ENCODE measurements at regions not wholly inside any gene's neighbourhood (a gene's known extent, or its start where the extent isn't known, plus 50 kb on each side); places are given as distances from the start of the nearest gene placed in this dataset.

DNA sequence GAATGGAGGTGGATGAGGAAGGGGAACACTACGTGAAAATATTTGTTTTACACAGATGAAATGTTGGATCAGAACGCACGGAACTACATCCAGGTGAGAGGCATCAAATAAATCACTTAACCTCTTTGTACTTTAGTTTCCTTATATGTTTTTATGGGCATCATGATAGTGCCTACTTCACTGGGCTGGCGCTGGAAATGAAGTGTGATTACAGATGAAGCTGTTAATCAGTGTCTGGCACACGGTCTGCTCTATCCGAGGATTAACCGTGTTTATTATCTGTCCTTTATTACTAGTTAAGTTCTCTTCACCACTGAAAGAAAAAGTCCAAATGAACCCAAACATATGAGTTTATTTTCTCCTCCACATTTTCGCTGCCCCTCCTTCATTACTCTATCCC, 96.0 kb upstream of the TRABD2B start (continued):
- TF ChIP-seq, protein P1, sequence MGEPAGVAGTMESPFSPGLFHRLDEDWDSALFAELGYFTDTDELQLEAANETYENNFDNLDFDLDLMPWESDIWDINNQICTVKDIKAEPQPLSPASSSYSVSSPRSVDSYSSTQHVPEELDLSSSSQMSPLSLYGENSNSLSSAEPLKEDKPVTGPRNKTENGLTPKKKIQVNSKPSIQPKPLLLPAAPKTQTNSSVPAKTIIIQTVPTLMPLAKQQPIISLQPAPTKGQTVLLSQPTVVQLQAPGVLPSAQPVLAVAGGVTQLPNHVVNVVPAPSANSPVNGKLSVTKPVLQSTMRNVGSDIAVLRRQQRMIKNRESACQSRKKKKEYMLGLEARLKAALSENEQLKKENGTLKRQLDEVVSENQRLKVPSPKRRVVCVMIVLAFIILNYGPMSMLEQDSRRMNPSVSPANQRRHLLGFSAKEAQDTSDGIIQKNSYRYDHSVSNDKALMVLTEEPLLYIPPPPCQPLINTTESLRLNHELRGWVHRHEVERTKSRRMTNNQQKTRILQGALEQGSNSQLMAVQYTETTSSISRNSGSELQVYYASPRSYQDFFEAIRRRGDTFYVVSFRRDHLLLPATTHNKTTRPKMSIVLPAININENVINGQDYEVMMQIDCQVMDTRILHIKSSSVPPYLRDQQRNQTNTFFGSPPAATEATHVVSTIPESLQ (CRISPR knock-in tag; IDR thresholded peaks at IDR 0.05) = no peak
- TF ChIP-seq, protein P2, sequence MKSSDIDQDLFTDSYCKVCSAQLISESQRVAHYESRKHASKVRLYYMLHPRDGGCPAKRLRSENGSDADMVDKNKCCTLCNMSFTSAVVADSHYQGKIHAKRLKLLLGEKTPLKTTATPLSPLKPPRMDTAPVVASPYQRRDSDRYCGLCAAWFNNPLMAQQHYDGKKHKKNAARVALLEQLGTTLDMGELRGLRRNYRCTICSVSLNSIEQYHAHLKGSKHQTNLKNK (CRISPR knock-in tag; IDR thresholded peaks at IDR 0.05) = no peak

DNA sequence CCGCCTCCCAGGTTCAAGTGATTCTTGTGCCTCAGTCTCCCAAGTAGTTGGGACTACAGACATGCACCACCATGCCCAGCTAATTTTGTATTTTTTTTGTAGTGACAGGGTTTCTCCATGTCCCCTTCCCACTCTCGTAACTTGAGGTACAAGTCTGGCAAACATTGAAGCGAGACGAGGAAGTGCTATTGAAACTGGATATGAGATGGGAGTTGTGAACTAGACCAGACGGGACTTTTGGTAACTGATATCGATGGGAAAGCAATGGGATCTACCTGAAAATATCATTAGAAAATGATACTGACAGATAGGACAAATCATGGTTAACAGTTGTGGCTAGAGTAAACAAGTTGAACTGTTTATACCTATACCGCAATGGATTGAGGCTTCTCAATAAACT, 95.2 kb upstream of the TRABD2B start:
- DNase-seq (ENCODE audit: low spot score) (no peak), ATAC-seq (no peak)
- TF ChIP-seq NFATC4 (CRISPR knock-in tag; IDR thresholded peaks at IDR 0.05) = no peak
- TF ChIP-seq, protein P3, sequence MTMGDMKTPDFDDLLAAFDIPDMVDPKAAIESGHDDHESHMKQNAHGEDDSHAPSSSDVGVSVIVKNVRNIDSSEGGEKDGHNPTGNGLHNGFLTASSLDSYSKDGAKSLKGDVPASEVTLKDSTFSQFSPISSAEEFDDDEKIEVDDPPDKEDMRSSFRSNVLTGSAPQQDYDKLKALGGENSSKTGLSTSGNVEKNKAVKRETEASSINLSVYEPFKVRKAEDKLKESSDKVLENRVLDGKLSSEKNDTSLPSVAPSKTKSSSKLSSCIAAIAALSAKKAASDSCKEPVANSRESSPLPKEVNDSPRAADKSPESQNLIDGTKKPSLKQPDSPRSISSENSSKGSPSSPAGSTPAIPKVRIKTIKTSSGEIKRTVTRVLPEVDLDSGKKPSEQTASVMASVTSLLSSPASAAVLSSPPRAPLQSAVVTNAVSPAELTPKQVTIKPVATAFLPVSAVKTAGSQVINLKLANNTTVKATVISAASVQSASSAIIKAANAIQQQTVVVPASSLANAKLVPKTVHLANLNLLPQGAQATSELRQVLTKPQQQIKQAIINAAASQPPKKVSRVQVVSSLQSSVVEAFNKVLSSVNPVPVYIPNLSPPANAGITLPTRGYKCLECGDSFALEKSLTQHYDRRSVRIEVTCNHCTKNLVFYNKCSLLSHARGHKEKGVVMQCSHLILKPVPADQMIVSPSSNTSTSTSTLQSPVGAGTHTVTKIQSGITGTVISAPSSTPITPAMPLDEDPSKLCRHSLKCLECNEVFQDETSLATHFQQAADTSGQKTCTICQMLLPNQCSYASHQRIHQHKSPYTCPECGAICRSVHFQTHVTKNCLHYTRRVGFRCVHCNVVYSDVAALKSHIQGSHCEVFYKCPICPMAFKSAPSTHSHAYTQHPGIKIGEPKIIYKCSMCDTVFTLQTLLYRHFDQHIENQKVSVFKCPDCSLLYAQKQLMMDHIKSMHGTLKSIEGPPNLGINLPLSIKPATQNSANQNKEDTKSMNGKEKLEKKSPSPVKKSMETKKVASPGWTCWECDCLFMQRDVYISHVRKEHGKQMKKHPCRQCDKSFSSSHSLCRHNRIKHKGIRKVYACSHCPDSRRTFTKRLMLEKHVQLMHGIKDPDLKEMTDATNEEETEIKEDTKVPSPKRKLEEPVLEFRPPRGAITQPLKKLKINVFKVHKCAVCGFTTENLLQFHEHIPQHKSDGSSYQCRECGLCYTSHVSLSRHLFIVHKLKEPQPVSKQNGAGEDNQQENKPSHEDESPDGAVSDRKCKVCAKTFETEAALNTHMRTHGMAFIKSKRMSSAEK (CRISPR knock-in tag; IDR thresholded peaks at IDR 0.05; ENCODE audit: borderline replicate concordance) = no peak
- TF ChIP-seq, protein P4, sequence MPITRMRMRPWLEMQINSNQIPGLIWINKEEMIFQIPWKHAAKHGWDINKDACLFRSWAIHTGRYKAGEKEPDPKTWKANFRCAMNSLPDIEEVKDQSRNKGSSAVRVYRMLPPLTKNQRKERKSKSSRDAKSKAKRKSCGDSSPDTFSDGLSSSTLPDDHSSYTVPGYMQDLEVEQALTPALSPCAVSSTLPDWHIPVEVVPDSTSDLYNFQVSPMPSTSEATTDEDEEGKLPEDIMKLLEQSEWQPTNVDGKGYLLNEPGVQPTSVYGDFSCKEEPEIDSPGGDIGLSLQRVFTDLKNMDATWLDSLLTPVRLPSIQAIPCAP (CRISPR knock-in tag; IDR thresholded peaks at IDR 0.05) = no peak
- TF ChIP-seq, protein P2 (CRISPR knock-in tag; IDR thresholded peaks at IDR 0.05) = no peak
- TF ChIP-seq JUN (CRISPR knock-in tag; IDR thresholded peaks at IDR 0.05) = no peak
- no peak for TF ChIP-seq SMAD4 (CRISPR knock-in tag; IDR thresholded peaks at IDR 0.05)
- no peak for TF ChIP-seq NR2C2 (CRISPR knock-in tag; IDR thresholded peaks at IDR 0.05)
- no peak for TF ChIP-seq ETV6 (CRISPR knock-in tag; IDR thresholded peaks at IDR 0.05)
- no peak for TF ChIP-seq CBFB (CRISPR knock-in tag; IDR thresholded peaks at IDR 0.05; ENCODE audit: low read depth)
- no peak for TF ChIP-seq RORB (CRISPR knock-in tag; IDR thresholded peaks at IDR 0.05)
- no peak for TF ChIP-seq ZNF396 (CRISPR knock-in tag; IDR thresholded peaks at IDR 0.05; ENCODE audit: borderline replicate concordance)
- ChIA-PET CTCF (interaction anchor here (2.5 kb wide), 1 partner anchor 94 kb away, joined by 13 read pairs; the partner anchor contains the start of gene TRABD2B), POLR2A (no interaction called here)
- H3K4me1 Mint-ChIP-seq = peaks cover 4% of the 10 kb centered on the region
- no peak overlapping the region for H3K27ac Mint-ChIP-seq
- H3K27me3 Mint-ChIP-seq (ENCODE audit: low read depth) = peaks cover 44% of the 10 kb centered on the region
- no peaks in the 10 kb centered on the region for H3K9me3 Mint-ChIP-seq
- no peaks in the 10 kb centered on the region for H3K36me3 Mint-ChIP-seq
- H3K4me3 Mint-ChIP-seq = no peak overlapping the region

DNA sequence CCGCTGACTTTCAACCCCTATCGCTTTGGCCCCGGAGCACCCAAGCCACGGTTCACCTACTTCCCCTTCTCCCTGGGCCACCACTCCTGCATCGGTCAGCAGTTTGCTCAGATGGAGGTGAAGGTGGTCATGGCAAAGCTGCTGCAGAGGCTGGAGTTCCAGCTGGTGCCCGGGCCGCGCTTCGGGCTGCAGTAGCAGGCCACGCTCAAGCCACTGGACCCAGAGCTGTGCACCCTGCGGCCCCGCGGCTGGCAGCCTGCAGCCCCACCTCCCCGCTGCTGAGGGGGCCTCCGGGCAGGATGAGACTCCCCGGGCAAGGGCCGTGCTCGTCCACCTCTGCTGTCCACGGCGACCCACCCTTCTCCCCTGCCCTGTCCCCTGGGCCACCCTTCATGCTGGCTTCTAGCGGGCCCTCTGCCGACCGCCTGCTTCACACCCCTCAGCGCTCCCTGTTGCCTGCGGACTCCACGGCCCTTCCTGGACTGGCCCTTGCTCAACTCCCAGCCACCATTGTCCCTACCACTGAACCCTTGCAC, 92.2 kb upstream of the TRABD2B start:
- DNase-seq (ENCODE audit: low spot score) (no peak), ATAC-seq (no peak)
- Mint-ChIP-seq H3K27ac (no peak overlapping the region), H3K4me3 (no peak overlapping the region), H3K9me3 (no peaks in the 10 kb centered on the region), H3K36me3 (no peaks in the 10 kb centered on the region), H3K27me3 (ENCODE audit: low read depth) (peaks cover 40% of the 10 kb centered on the region), H3K4me1 (peaks cover 8% of the 10 kb centered on the region)
- TF ChIP-seq ZNF121 (CRISPR knock-in tag; IDR thresholded peaks at IDR 0.05) (no peak), HMGA2 (CRISPR knock-in tag; IDR thresholded peaks at IDR 0.05) (no peak), TEAD4 (CRISPR knock-in tag; IDR thresholded peaks at IDR 0.05) (no peak), ZNF416 (CRISPR knock-in tag; IDR thresholded peaks at IDR 0.05) (no peak), ELF4 (CRISPR knock-in tag; IDR thresholded peaks at IDR 0.05; ENCODE audit: low read depth) (no peak)
- TF ChIP-seq, protein P5, sequence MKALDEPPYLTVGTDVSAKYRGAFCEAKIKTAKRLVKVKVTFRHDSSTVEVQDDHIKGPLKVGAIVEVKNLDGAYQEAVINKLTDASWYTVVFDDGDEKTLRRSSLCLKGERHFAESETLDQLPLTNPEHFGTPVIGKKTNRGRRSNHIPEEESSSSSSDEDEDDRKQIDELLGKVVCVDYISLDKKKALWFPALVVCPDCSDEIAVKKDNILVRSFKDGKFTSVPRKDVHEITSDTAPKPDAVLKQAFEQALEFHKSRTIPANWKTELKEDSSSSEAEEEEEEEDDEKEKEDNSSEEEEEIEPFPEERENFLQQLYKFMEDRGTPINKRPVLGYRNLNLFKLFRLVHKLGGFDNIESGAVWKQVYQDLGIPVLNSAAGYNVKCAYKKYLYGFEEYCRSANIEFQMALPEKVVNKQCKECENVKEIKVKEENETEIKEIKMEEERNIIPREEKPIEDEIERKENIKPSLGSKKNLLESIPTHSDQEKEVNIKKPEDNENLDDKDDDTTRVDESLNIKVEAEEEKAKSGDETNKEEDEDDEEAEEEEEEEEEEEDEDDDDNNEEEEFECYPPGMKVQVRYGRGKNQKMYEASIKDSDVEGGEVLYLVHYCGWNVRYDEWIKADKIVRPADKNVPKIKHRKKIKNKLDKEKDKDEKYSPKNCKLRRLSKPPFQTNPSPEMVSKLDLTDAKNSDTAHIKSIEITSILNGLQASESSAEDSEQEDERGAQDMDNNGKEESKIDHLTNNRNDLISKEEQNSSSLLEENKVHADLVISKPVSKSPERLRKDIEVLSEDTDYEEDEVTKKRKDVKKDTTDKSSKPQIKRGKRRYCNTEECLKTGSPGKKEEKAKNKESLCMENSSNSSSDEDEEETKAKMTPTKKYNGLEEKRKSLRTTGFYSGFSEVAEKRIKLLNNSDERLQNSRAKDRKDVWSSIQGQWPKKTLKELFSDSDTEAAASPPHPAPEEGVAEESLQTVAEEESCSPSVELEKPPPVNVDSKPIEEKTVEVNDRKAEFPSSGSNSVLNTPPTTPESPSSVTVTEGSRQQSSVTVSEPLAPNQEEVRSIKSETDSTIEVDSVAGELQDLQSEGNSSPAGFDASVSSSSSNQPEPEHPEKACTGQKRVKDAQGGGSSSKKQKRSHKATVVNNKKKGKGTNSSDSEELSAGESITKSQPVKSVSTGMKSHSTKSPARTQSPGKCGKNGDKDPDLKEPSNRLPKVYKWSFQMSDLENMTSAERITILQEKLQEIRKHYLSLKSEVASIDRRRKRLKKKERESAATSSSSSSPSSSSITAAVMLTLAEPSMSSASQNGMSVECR (CRISPR knock-in tag; IDR thresholded peaks at IDR 0.05; ENCODE audit: borderline replicate concordance) = no peak
- ChIA-PET CTCF (no interaction called here), POLR2A (no interaction called here)
